Mammary epithelial cell (primary cell): ENCODE measurements at regions not wholly inside any gene's neighbourhood (a gene's known extent, or its start where the extent isn't known, plus 50 kb on each side); places are given as distances from the start of the nearest gene placed in this dataset.

Experiments used
- EZH2 ChIP-seq: IDR thresholded peaks from 2 replicates; pipeline ENCODE4 v1.6.1; 2012; ENCODE audit warnings: low read length, inconsistent platforms, borderline replicate concordance
- TF ChIP-seq, protein P1 (sequence below), 2 donors: IDR thresholded peaks in 1 of 2; conservative IDR thresholded peaks in 1 of 2; 2 replicates each; pipeline ENCODE4 v1.5.1; 2011 to 2012; ENCODE audit warnings: inconsistent platforms in 2 of 2, low read length in 2 of 2, mild to moderate bottlenecking in 2 of 2, control low read depth in 1 of 2, low read depth in 1 of 2; ENCODE audit not compliant: insufficient read depth in 1 of 2; ENCODE audit errors: extremely low read depth in 1 of 2

DNA sequence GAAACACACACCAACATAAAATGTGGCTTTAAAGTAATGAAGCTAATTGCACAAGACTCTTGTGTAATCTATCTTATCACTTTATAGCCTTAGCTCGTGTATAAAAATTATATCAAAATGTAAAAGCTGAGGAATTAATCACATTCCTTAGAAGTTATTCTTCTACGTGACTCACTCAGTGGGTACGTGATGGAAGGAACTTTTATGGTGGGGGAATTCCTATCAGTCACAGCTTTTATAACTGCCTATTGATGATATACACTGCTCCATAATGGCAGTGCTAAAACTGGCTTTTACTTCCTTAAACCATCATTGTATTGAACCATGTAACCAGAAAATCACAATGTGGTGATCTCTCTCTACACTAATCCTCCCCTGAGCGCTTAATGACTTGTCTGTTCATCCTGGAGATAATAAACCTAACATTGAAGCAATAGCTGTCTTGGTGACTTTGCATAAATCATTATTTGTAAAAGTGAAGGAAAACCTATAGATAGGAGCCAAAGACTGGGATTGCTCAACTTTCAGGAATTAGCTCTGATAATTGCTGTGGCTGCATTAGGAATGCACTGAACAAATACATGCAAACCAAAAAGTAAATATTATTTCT, 276.7 kb downstream of the GBA3 start:
- TF ChIP-seq, protein P1, sequence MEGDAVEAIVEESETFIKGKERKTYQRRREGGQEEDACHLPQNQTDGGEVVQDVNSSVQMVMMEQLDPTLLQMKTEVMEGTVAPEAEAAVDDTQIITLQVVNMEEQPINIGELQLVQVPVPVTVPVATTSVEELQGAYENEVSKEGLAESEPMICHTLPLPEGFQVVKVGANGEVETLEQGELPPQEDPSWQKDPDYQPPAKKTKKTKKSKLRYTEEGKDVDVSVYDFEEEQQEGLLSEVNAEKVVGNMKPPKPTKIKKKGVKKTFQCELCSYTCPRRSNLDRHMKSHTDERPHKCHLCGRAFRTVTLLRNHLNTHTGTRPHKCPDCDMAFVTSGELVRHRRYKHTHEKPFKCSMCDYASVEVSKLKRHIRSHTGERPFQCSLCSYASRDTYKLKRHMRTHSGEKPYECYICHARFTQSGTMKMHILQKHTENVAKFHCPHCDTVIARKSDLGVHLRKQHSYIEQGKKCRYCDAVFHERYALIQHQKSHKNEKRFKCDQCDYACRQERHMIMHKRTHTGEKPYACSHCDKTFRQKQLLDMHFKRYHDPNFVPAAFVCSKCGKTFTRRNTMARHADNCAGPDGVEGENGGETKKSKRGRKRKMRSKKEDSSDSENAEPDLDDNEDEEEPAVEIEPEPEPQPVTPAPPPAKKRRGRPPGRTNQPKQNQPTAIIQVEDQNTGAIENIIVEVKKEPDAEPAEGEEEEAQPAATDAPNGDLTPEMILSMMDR (conservative IDR thresholded peaks at IDR 0.05 in 1 of 2, IDR thresholded peaks at IDR 0.05 in 1 of 2; ENCODE audit: extremely low read depth in 1 of 2, insufficient read depth in 1 of 2, low read depth in 1 of 2, low read length in 2 of 2): no peak
- no peak for TF ChIP-seq EZH2
